ENCODE measurements at regions not wholly inside any gene's neighbourhood (a gene's known extent, or its start where the extent isn't known, plus 50 kb on each side); places are given as distances from the start of the nearest gene placed in this dataset.

DNA sequence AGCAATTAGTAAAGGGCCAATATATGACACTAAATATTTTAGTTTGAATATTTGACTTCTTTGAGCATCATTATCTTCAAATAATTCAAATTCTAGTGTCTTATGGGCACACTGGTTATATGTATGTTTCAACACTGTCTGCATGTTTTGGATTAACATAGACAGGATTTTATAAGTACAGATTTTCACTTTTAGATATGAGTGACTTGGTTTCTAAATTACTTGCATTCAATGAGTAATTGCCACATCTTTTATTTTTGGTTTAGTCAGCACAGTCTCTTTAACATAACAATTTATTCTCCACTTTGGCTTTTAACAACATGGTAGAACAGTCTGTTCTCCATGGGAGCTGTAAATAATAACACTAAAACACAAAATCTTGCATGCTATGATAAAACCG lies 674.8 kb downstream of the TBL1XR1 start:
- no peak for TF ChIP-seq POLR2A (IDR thresholded peaks at IDR 0.05; ENCODE audit: low read length)
- TF ChIP-seq GATA1 (IDR thresholded peaks at IDR 0.05; ENCODE audit: low read depth, low read length): no peak

Measured in erythroblast (primary cell).